MCF 10A (cell line): ENCODE measurements at regions not wholly inside any gene's neighbourhood (a gene's known extent, or its start where the extent isn't known, plus 50 kb on each side); places are given as distances from the start of the nearest gene placed in this dataset.

Experiments used
- BruUV-seq: library from RNA; stranded (reverse); fragments of 400-500 nt; replicated peaks from 2 replicates; lab custom pipeline; 2021; lab: Mats Ljungman, UMichigan
- CTCF ChIA-PET: fragments of 300-600 bp; sonication (Branson Sonifier 250); formaldehyde crosslinking; extraction: SDS; loops from one replicate; lab custom pipeline; 2021; ENCODE audit warnings: antibody characterized with exemption, inconsistent platforms; lab: Yijun Ruan, JAX
- POLR2A ChIA-PET: fragments of 300-600, 350-650 bp; sonication (Branson Sonifier 250); formaldehyde crosslinking; extraction: SDS; loops from one replicate; lab custom pipeline; 2020; ENCODE audit warnings: antibody characterized with exemption, inconsistent platforms; lab: Yijun Ruan, JAX
- DNase-seq: peaks from one replicate; pipeline ENCODE4 v3.0.0-alpha.2; 2018; ENCODE audit not compliant: unreplicated experiment
- H3K27ac Mint-ChIP-seq: one replicate; pipeline ENCODE4 v1.8.0; 2022; ENCODE audit warnings: mild to moderate bottlenecking, low read depth, mixed read lengths; ENCODE audit not compliant: unreplicated experiment
- H3K27me3 Mint-ChIP-seq: one replicate; pipeline ENCODE4 v1.8.0; 2022; ENCODE audit warnings: mixed read lengths; ENCODE audit not compliant: insufficient read depth, unreplicated experiment
- H3K36me3 Mint-ChIP-seq: one replicate; pipeline ENCODE4 v1.8.0; 2022; ENCODE audit warnings: mild to moderate bottlenecking, moderate library complexity, mixed read lengths; ENCODE audit not compliant: insufficient read depth, unreplicated experiment
- H3K4me1 Mint-ChIP-seq: one replicate; pipeline ENCODE4 v1.8.0; 2022; ENCODE audit warnings: mixed read lengths; ENCODE audit not compliant: insufficient read depth, unreplicated experiment
- H3K4me3 Mint-ChIP-seq: one replicate; pipeline ENCODE4 v1.8.0; 2022; ENCODE audit warnings: mild to moderate bottlenecking, moderate library complexity, mixed read lengths; ENCODE audit not compliant: unreplicated experiment
- H3K9me3 Mint-ChIP-seq: one replicate; pipeline ENCODE4 v1.8.0; 2022; ENCODE audit warnings: mixed read lengths; ENCODE audit not compliant: unreplicated experiment
- intact Hi-C: fragments of 100-400 bp; cut with micrococcal nuclease; formaldehyde crosslinking; loops from 2 replicates; pipeline ENCODE4 v1.14.1; 2022
- TF ChIP-seq, protein P1 (sequence below): fragments of 200-600 bp; IDR thresholded peaks from one replicate; pipeline ENCODE4 v1.8.0; 2022; ENCODE audit warnings: antibody characterized with exemption, mild to moderate bottlenecking; ENCODE audit not compliant: unreplicated experiment

DNA sequence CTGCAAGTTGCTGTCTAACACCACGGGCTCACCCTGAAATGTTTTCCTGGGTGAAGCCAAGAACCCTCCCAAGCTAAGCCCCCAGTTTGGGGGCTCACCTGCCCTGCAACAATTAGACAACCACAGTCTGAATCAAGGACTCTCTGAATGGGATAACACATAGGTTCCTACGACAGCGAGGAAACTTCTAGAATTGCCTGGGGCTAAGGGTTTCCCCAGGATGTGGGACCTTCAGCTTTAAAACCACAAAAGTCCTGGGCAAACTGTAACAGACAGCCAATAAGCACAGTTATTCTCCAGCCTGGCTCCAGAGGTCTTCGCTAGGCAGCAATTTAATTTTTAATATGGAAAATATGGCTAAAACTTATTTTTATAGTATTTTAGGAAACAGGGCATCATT lies 162.6 kb downstream of the PRKX start:
- Mint-ChIP-seq H3K27me3 (no peaks in the 10 kb centered on the region), H3K4me3 (no peak overlapping the region), H3K36me3 (no peaks in the 10 kb centered on the region), H3K4me1 (peaks cover 29% of the 10 kb centered on the region), H3K27ac (no peak overlapping the region), H3K9me3 (no peaks in the 10 kb centered on the region)
- TF ChIP-seq, protein P1, sequence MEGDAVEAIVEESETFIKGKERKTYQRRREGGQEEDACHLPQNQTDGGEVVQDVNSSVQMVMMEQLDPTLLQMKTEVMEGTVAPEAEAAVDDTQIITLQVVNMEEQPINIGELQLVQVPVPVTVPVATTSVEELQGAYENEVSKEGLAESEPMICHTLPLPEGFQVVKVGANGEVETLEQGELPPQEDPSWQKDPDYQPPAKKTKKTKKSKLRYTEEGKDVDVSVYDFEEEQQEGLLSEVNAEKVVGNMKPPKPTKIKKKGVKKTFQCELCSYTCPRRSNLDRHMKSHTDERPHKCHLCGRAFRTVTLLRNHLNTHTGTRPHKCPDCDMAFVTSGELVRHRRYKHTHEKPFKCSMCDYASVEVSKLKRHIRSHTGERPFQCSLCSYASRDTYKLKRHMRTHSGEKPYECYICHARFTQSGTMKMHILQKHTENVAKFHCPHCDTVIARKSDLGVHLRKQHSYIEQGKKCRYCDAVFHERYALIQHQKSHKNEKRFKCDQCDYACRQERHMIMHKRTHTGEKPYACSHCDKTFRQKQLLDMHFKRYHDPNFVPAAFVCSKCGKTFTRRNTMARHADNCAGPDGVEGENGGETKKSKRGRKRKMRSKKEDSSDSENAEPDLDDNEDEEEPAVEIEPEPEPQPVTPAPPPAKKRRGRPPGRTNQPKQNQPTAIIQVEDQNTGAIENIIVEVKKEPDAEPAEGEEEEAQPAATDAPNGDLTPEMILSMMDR, result no peak
- POLR2A ChIA-PET, result interaction anchor here (1.5 kb wide), 1 partner anchor 374 kb away, joined by 3 read pairs; no protein-coding TSS in a partner anchor
- BruUV-seq, result no TSS peak
- no peak for DNase-seq
- intact Hi-C loops, result no loop called here
- CTCF ChIA-PET, result interaction anchor here (0.6 to 6.0 kb wide), 3 partner anchors 96 to 516 kb away, joined by 5 to 77 read pairs (median 7); no protein-coding TSS in a partner anchor

DNA sequence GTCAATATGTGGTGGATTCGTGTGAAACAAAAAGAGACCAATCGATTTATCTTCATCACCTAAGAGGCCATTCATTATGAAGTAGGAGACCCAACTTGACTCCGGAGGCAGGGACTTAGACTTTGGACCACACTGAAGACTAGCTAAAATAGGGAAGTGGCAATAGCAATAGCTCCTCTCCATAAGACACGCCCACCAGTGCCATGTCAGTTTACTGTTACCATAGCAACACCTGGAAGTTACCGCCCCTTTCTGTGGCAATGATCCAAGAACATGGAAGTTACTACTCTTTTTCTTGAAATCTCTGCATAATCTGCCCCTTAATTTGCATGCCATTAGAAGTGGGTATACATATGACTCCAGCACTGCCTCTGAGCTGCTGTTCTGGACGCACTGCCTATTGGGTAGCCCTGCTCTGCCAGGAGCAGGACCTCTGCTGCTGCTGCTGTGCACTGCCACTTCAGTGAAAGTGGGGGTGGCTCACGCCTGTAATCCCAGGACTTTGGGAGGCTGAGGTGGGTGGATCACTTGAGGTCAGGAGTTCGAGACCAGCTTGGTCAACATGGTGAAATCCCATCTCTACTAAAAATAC lies 163.2 kb downstream of the PRKX start:
- Mint-ChIP-seq H3K36me3 (no peaks in the 10 kb centered on the region), H3K4me3 (peak overlapping the region; percentile 45), H3K27ac (no peak overlapping the region), H3K9me3 (no peaks in the 10 kb centered on the region), H3K27me3 (no peaks in the 10 kb centered on the region), H3K4me1 (peaks cover 35% of the 10 kb centered on the region)
- no TSS peak for BruUV-seq
- TF ChIP-seq, protein P1, result no peak
- CTCF ChIA-PET, result interaction anchor here (0.6 to 6.0 kb wide), 10 partner anchors 32 to 558 kb away, joined by 3 to 77 read pairs (median 6); no protein-coding TSS in a partner anchor
- intact Hi-C loops, result no loop called here
- peak; percentile 57 for DNase-seq
- POLR2A ChIA-PET, result interaction anchor here (1.2 to 2.2 kb wide), 3 partner anchors 263 to 432 kb away, joined by 3 to 11 read pairs (median 3); no protein-coding TSS in a partner anchor

DNA sequence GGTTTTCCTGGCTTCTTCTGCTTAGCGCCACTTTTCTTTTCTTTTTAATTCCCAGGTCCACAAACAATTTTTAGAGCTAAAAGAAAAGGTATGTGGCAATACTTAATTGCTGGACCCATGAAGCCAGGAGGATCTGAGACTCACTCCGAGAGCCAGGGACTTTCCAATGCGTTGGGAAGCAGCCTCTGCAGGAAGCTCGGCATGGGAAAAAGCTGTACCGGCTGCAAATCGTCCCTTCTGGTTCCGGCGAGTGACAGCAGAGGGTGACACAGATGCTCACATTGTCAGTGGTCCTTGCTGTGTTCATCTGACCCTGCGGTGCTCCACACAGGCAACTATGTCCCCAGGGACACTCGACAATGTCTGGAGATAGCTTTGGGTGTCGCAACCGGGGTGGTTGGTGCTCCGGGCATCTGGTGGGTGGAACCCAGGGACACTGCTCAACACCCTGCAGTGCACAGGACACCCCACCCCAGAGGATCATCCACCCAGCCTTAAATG lies 164.0 kb downstream of the PRKX start:
- CTCF ChIA-PET, result interaction anchor here (0.6 to 6.0 kb wide), 40 partner anchors 8 to 835 kb away, joined by 3 to 77 read pairs (median 4); no protein-coding TSS in a partner anchor
- TF ChIP-seq, protein P1, result no peak
- no TSS peak for BruUV-seq
- Mint-ChIP-seq H3K9me3 (no peaks in the 10 kb centered on the region), H3K27ac (no peak overlapping the region), H3K4me3 (peak overlapping the region; percentile 45), H3K27me3 (no peaks in the 10 kb centered on the region), H3K36me3 (no peaks in the 10 kb centered on the region), H3K4me1 (peaks cover 35% of the 10 kb centered on the region)
- intact Hi-C loops, result loop anchor here (2.0 to 5.0 kb wide), 2 partner anchors 89 to 512 kb away; no protein-coding TSS in a partner anchor
- peak; percentile 41 for DNase-seq
- POLR2A ChIA-PET, result interaction anchor here (0.7 to 2.2 kb wide), 14 partner anchors 17 to 515 kb away, joined by 3 to 11 read pairs (median 4); no protein-coding TSS in a partner anchor

DNA sequence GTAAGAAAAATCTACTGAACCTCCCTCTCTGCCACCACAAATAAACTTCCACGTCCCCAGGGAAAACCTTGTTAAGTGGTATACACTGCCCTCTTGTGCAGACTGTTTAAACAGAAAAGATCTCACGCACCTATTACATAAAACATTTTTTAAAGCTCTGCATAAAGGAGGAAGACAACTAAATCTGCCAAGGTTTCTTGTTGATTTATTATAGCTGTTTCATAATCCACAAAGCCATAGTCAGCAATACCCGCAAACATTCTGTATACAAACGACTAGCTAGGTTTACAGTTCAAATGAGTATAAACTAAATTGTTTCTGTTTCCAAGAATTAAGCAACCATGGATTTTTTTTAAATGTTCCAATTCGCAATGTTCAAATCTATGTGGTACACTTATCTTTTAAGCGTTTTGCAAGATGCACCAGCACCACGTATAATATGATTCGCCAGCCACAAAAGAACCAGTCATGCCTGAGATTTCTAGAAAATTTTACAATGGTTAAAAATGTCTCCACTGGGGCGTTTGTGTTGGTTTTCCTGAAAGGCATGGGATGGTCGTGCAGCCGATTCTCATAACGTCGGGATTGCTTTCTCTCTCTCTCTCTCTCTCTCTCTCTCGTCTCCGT lies 164.6 kb downstream of the PRKX start:
- TF ChIP-seq, protein P1, result peak; percentile 49
- CTCF ChIA-PET, result interaction anchor here (0.6 to 6.0 kb wide), 41 partner anchors 8 to 836 kb away, joined by 3 to 77 read pairs (median 4); no protein-coding TSS in a partner anchor
- Mint-ChIP-seq H3K36me3 (no peaks in the 10 kb centered on the region), H3K9me3 (no peaks in the 10 kb centered on the region), H3K27me3 (no peaks in the 10 kb centered on the region), H3K27ac (no peak overlapping the region), H3K4me3 (peak overlapping the region; percentile 45), H3K4me1 (peaks cover 35% of the 10 kb centered on the region)
- intact Hi-C loops, result loop anchor here (1.0 to 5.0 kb wide), 4 partner anchors 90 to 512 kb away; no protein-coding TSS in a partner anchor
- no TSS peak for BruUV-seq
- POLR2A ChIA-PET, result interaction anchor here (0.7 to 2.2 kb wide), 16 partner anchors 16 to 514 kb away, joined by 3 to 11 read pairs (median 4); no protein-coding TSS in a partner anchor
- peak; percentile 71 for DNase-seq
